Activated CD4-positive, CD25-positive, alpha-beta regulatory T cell treated with anti-CD3 and anti-CD28 coated beads, Interleukin-2, amount 50 U/mL, for 16 hours (primary cell): ENCODE measurements at regions not wholly inside any gene's neighbourhood (a gene's known extent, or its start where the extent isn't known, plus 50 kb on each side); places are given as distances from the start of the nearest gene placed in this dataset.
"Not testable (repeated sequence)": the region's sequence is repeated elsewhere in the genome, so short reads cannot be mapped to it uniquely, and the experiment has no call there.

ENCODE experiments used
- DNase-seq: peaks from one replicate; pipeline ENCODE4 v3.0.0-alpha.2; 2020; ENCODE audit warnings: low read depth, low spot score

- not testable (repeated sequence) for DNase-seq
These were observed 83.0 kb downstream of the POTEC start for GRCh38 chr18:14460364-14460763.

DNA sequence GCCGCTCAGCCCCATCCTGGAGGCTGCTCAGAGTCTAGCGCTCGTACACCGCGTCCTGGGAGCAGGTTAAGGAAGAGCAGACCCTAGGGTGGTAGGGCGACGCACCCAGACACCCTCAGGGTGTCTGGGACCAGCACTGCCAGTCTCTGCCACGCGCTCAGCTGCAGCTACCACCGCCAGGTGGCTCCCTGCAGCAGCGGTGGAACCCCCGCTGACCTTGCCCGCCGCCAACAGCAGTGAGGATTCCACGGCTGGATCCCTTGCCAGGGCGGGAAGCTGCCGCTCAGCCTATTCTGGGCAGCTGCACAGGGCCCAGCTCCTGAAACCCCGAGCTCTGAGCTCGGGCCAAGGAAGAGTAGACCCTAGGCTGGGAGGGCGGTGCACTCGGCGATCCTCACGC lies 83.6 kb downstream of the POTEC start:
- DNase-seq, result not testable (repeated sequence)

- peak; percentile 41 for DNase-seq
These were observed 85.1 kb downstream of the POTEC start for GRCh38 chr18:14458009-14458945.

DNA sequence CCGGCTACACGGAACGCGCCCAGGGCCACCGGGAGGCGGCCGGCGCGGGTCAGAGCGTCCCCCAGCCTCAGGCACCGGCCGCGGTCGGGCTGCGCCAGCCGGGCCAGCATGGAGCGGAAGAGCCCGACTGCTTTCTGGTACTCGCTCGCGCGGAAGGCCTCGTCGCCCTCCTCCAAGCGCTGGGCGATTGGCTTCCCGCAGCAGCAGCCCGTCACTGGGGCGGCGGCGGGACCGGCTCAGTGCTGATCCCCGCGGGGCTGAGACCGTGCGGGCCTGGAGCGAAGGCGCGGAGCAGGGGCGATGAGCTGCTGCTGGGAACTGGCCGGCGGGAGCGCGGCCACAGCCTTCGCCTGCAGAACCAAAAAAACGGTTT lies 92.8 kb downstream of the POTEC start:
- not testable (repeated sequence) for DNase-seq

DNA sequence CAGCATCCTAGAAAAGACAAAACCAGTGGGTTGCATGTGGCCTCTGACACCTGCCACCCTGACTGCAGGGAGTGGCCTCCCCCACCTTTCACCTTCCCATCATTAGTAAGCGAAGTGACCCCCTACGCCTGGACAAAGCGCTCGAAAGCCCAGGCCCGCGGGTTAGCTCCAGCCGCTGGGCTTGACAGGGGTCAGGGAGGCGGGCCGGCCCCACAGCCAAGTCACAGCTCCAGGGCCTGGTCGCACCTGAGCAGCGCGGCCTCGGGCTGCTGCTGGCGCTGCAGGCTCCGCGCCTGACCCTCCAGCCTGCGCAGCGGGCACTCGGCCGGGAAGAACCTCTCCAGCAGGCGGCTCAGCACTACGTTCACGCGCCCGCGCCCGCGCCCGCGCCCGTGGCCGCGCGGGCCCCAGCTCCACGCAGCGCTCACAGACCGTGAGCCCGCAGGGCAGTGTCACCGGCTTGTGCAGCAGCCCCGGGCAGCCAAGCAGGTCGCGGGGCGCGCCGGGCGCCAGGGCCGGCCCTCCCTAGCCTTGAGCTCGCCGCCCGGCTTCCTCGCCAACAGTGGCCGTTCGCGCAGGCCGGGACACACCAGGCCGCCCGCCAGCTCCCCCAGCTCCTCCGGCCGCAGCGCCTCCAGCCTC lies 93.3 kb downstream of the POTEC start:
- not testable (repeated sequence) for DNase-seq

- DNase-seq, result not testable (repeated sequence)
These were observed 94.3 kb downstream of the POTEC start for GRCh38 chr18:14449062-14449461.

GRCh38 chr18:14447715-14448114 lies 95.7 kb downstream of the POTEC start:
- not testable (repeated sequence) for DNase-seq

DNA sequence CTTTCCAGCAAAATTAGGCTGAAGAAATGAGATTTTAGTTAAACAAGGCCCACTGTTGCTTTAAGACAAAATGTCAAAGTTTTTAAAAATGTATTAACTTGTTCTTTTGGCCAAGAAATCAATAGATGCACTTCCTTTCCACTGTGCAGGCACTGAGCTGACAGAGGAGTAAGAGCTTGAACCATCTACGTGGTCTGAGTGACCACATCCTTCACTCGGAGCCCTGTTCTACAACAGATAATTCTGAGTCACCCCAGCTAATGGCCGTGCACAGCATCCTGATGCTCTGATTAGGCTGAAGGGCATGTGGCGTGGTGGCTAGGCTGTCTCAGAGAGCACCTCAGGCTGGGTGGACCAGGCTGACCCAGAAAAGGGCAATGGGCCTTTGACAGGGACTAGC lies 107.9 kb downstream of the POTEC start:
- DNase-seq, result not testable (repeated sequence)

- not testable (repeated sequence) for DNase-seq
These were observed 111.0 kb downstream of the POTEC start for GRCh38 chr18:14432371-14432770.

GRCh38 chr18:14431031-14431521 lies 112.3 kb downstream of the POTEC start:
- not testable (repeated sequence) for DNase-seq

- peak; percentile 1 for DNase-seq
These were observed 127.6 kb downstream of the POTEC start for GRCh38 chr18:14415806-14416205.

DNA sequence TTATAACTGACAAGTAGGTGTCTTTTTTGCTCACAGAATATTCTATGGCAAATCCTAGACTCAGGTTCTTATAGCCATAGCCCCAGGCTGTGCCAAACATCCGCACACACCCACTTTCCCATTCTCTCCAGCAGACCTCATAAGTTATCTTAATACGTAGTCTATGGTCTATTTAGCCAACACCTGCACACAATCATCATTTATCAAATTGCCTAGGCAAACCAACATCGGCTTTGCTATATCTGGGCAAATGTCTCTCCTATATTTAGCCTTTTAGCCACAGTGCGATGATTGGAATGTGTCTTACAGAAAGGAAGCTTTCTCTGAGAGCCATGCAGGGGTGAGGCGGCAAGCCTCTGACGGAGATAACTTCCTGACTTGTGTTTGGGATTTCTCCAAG lies 128.0 kb downstream of the POTEC start:
- not testable (repeated sequence) for DNase-seq

DNA sequence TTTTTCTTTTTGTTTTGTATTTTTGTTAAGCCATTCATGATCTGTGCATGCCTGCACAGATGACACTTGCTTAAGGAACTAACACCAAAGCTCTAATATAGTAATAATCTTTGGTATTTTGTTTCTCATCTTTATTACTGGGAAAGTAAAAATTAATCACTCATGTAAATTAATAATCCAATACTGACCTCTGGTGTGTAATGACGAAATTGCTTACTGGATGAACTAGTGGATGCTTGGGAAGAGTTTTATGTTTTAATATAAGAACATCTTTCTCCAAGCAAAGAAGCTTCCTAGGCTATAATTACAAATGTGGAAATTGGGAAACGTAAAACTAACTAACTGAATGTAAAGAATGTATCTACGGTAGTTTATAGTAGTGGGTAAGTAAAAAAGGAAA lies 147.9 kb downstream of the POTEC start:
- not testable (repeated sequence) for DNase-seq

GRCh38 chr18:14393563-14394103 lies 149.8 kb downstream of the POTEC start:
- not testable (repeated sequence) for DNase-seq

GRCh38 chr18:14392604-14393003 lies 150.8 kb downstream of the POTEC start:
- not testable (repeated sequence) for DNase-seq

DNA sequence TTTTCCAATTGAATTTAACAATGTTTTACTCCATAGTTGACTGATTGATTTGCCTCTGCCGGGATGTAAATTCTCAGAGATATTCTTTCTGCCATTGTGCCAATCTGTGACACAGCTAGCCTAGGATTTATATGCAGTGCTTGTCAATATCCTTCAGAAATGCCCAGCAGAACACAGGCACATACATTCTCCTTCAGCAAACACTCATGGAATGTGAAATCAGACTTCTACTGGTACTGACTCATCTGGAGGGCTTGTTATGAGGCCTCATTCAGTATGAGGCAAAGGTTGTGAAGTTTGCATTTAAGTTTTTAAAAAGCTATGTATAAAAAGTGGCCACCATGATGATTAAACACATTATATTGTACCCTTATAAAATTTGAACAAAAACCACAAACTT lies 158.4 kb downstream of the POTEC start:
- DNase-seq, result not testable (repeated sequence)

GRCh38 chr18:14382666-14383065 lies 160.7 kb downstream of the POTEC start:
- not testable (repeated sequence) for DNase-seq

DNA sequence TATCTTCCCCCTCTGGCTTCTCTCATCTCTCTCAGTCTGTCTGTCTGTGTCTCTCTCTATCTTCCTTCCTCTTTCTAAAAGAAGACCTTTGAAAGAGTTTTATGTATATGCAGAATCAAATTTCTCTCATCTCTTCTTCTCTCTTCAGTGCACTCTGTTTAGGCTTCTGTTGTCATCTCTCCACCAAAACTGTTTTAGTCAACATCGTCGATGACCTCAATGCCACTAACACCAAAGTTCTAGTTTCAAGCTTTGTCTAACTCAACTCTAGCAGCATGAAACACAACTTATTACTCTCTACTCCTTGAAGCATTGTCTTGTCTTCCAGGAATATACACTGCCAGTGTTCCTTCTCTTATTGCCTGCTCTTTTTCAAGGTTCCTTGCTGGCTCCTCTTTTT lies 163.9 kb downstream of the POTEC start:
- DNase-seq, result not testable (repeated sequence)

DNA sequence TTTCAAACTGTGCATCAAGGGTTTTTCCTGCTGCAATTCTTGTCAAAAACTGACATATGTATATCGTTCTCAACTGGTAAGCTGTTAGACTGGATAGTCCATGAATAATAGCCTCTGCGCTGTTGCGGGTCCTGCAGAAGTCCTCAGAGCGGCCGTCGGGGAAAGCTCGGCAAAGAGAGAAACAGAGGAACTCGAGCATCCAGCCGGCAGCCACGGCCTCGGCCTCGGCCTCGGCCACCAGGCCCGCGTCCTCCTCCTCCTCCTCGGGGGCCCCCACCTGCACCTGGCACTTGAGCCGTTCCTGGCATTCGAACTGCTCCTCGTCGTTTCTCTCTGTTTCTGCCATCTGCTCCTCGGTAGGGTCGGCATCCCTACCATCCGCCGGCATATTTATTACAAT lies 165.0 kb downstream of the POTEC start:
- DNase-seq, result not testable (repeated sequence)

DNA sequence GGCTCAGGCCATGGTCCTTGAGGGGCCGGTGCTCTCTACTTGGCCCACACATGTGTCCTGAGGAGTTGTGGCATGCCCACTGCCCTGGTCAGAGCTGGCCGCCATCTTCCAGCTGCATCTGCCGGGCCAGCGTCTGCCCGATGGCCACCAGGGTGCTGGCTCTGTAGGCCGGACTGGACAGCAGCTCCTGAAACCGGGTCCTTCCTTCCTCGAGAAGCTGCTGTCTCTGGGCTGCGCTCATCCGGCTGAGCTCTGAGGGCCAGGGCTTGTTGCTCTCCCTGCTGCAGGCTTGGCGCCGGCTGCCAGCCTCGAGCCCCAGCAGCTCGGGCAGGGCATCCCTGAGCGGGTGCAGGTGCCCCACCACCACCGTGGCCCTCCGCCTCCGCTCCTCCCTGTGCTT lies 182.1 kb downstream of the POTEC start:
- DNase-seq, result not testable (repeated sequence)

- not testable (repeated sequence) for DNase-seq
These were observed 185.7 kb downstream of the POTEC start for GRCh38 chr18:14357553-14358297.
